HEK293 (cell line): ENCODE measurements at regions not wholly inside any gene's neighbourhood (a gene's known extent, or its start where the extent isn't known, plus 50 kb on each side); places are given as distances from the start of the nearest gene placed in this dataset.

Experiments used
- CTCF ChIA-PET: fragments of 350-600 bp; formaldehyde crosslinking; extraction: SDS; loops from one replicate; lab custom pipeline; 2021; ENCODE audit warnings: antibody characterized with exemption; lab: Yijun Ruan, JAX
- POLR2A ChIA-PET: fragments of 300-600 bp; formaldehyde crosslinking; extraction: SDS; loops from one replicate; lab custom pipeline; 2020; ENCODE audit warnings: antibody characterized with exemption, inconsistent platforms; lab: Yijun Ruan, JAX
- H3K27ac ChIP-seq: fragments of 200-500 bp; sonication (Bioruptor generic); 2 replicates; pipeline ENCODE4 v1.5.1; 2014; ENCODE audit warnings: low read depth, low read length, control low read depth, inconsistent platforms; ENCODE audit errors: extremely low read depth
- H3K36me3 ChIP-seq, 2 experiments: fragments of 200-500 bp in 1 of 2; sonication (Bioruptor generic) in 1 of 2; 1 replicate in 1 of 2; 2 replicates in 1 of 2; pipeline ENCODE4 v1.5.1; 2014 to 2017; ENCODE audit warnings: inconsistent platforms in 2 of 2, low read length in 2 of 2; ENCODE audit not compliant: control insufficient read depth in 2 of 2, insufficient read depth in 1 of 2
- H3K4me1 ChIP-seq: fragments of 200-500 bp; sonication (Bioruptor generic); 2 replicates; pipeline ENCODE4 v1.5.1; 2014; ENCODE audit warnings: mild to moderate bottlenecking, low read length, inconsistent platforms; ENCODE audit not compliant: control insufficient read depth, insufficient read depth
- H3K4me3 ChIP-seq: 2 replicates; pipeline ENCODE4 v1.5.1; 2011; ENCODE audit warnings: low read depth, mild to moderate bottlenecking, control low read depth, low read length, moderate library complexity
- H3K9me3 ChIP-seq: fragments of 200-500 bp; sonication (Bioruptor generic); 2 replicates; pipeline ENCODE4 v1.5.1; 2014; ENCODE audit warnings: low read depth, low read length, inconsistent platforms; ENCODE audit not compliant: control insufficient read depth, insufficient read depth
- ATF2 ChIP-seq: fragments of 450-650 bp; formaldehyde crosslinking; IDR thresholded peaks from 2 replicates; pipeline ENCODE4 v1.5.1; 2016; ENCODE audit warnings: missing biosample characterization, missing genetic modification characterization, low read depth
- HOXC10 ChIP-seq: sonication (generic); formaldehyde crosslinking; IDR thresholded peaks from 2 replicates; pipeline ENCODE4 v1.8.1; 2023; ENCODE audit warnings: mild to moderate bottlenecking, missing genetic modification reagents
- HOXD13 ChIP-seq: sonication (generic); formaldehyde crosslinking; IDR thresholded peaks from 2 replicates; pipeline ENCODE4 v1.8.0; 2022; ENCODE audit warnings: missing genetic modification reagents, borderline replicate concordance
- KLF8 ChIP-seq: fragments of 450-650 bp; formaldehyde crosslinking; IDR thresholded peaks from 2 replicates; pipeline ENCODE4 v1.5.1; 2016; ENCODE audit warnings: missing biosample characterization, missing genetic modification characterization
- PRDM1 ChIP-seq: fragments of 450-650 bp; formaldehyde crosslinking; IDR thresholded peaks from 2 replicates; pipeline ENCODE4; 2016; ENCODE audit warnings: missing biosample characterization, missing genetic modification characterization
- PRDM4 ChIP-seq: fragments of 450-650 bp; formaldehyde crosslinking; IDR thresholded peaks from 2 replicates; pipeline ENCODE4 v1.5.1; 2017; ENCODE audit warnings: missing biosample characterization, missing genetic modification characterization
- REST ChIP-seq: fragments of 450-650 bp; formaldehyde crosslinking; IDR thresholded peaks from 2 replicates; pipeline ENCODE4 v1.5.1; 2016; ENCODE audit warnings: missing biosample characterization, missing genetic modification characterization
- ZBTB7A ChIP-seq: fragments of 450-650 bp; formaldehyde crosslinking; IDR thresholded peaks from 2 replicates; pipeline ENCODE4 v1.5.1; 2016; ENCODE audit warnings: low read depth, missing biosample characterization, missing genetic modification characterization
- ZNF2 ChIP-seq: fragments of 450-650 bp; formaldehyde crosslinking; IDR thresholded peaks from 2 replicates; pipeline ENCODE4 v1.5.1; 2016; ENCODE audit warnings: missing biosample characterization, missing genetic modification characterization
- ZNF221 ChIP-seq: fragments of 450-650 bp; formaldehyde crosslinking; IDR thresholded peaks from 2 replicates; pipeline ENCODE4 v1.5.1; 2017; ENCODE audit warnings: missing biosample characterization, missing genetic modification characterization, borderline replicate concordance
- ZNF510 ChIP-seq: fragments of 450-650 bp; formaldehyde crosslinking; IDR thresholded peaks from 2 replicates; pipeline ENCODE4 v1.5.1; 2018; ENCODE audit warnings: mild to moderate bottlenecking, missing genetic modification characterization, missing biosample characterization; ENCODE audit not compliant: insufficient replicate concordance
- ZNF548 ChIP-seq: fragments of 450-650 bp; formaldehyde crosslinking; IDR thresholded peaks from 2 replicates; pipeline ENCODE4 v1.5.1; 2016; ENCODE audit warnings: missing biosample characterization, missing genetic modification characterization
- ZNF629 ChIP-seq: fragments of 450-650 bp; formaldehyde crosslinking; IDR thresholded peaks from 2 replicates; pipeline ENCODE4 v1.5.1; 2017; ENCODE audit warnings: missing biosample characterization, missing genetic modification characterization
- ZNF654 ChIP-seq: fragments of 450-650 bp; formaldehyde crosslinking; IDR thresholded peaks from 2 replicates; pipeline ENCODE4 v1.5.1; 2016; ENCODE audit warnings: low read depth, missing biosample characterization, missing genetic modification characterization
- ZNF701 ChIP-seq: fragments of 450-650 bp; formaldehyde crosslinking; IDR thresholded peaks from 2 replicates; pipeline ENCODE4 v1.5.1; 2016; ENCODE audit warnings: missing biosample characterization, missing genetic modification characterization
- ZNF785 ChIP-seq: fragments of 450-650 bp; formaldehyde crosslinking; IDR thresholded peaks from 2 replicates; pipeline ENCODE4 v1.5.1; 2016; ENCODE audit warnings: missing biosample characterization, missing genetic modification characterization
- TF ChIP-seq, protein P1 (sequence below): fragments of 450-650 bp; formaldehyde crosslinking; IDR thresholded peaks from 2 replicates; pipeline ENCODE4 v1.5.1; 2016; ENCODE audit warnings: missing biosample characterization, missing genetic modification characterization, borderline replicate concordance

DNA sequence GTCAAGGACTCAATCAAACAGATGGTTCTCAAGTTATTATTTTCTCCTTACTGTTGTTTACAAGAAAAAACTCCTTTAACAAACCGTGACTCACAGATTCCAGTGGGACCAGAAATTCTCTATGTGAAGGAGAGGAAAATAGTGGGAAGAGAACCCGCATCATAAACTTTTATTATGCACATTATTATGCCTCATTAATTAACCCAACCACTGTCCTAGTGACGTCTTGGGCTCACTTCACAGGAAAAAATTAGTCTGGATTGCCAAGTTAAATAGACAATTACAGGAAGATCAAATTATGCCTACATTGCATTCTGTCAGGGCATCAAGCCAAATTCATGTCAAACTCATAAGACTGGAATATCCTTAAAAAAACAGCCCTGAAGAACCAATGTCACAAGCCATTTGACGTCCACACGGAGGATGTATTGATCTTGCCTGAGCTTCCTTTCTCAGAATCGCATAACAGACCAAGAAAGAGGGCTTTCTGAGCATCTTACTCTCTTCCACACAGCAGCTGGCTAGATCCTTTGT, 347.8 kb downstream of the DUSP10 start (continued):
- no peak; the same call in none of the 2 replicates for TF ChIP-seq PRDM4 (tag by site-specific recombination)
- TF ChIP-seq ZNF548 (tag by site-specific recombination), result no peak

DNA sequence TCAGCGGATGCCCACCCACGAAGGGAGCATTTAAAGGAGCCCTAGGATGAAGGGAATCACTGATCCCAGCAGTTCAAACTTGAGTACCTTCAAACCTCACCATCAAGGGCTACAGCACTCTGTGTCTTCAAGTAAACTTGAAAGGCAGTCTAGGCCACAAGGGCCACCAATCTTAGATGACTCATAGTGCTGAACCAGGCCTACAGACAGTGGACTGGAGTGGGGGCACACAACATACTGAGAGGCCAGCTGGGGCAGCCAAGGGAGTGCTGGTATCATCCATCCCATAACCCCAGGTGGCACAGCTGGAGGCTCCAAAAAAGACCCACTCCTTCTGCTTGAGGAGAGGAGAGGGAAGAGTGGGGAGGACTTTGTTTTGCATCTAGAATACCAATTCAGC, 345.4 kb downstream of the DUSP10 start:
- POLR2A ChIA-PET, result no interaction called here
- CTCF ChIA-PET, result interaction anchor here (0.7 kb wide), 1 partner anchor 1179 kb away, joined by 3 read pairs; no protein-coding TSS in a partner anchor

More for the DNA sequence above, 345.4 kb downstream of the DUSP10 start:
- no peaks in the 10 kb centered on the region for H3K36me3 ChIP-seq
- TF ChIP-seq ZNF221 (tag by site-specific recombination) (no peak), ZNF654 (tag by site-specific recombination) (no peak), HOXD13 (CRISPR knock-in tag) (no peak), KLF8 (no peak), PRDM4 (tag by site-specific recombination) (no peak), PRDM1 (tag by site-specific recombination) (no peak), ZNF785 (tag by site-specific recombination) (no peak), HOXC10 (CRISPR knock-in tag) (no peak), ATF2 (tag by site-specific recombination) (no peak), ZNF510 (tag by site-specific recombination) (no peak), ZNF701 (tag by site-specific recombination) (no peak), ZNF2 (tag by site-specific recombination) (no peak), REST (tag by site-specific recombination) (no peak), ZNF629 (no peak), ZBTB7A (tag by site-specific recombination) (no peak)
- TF ChIP-seq, protein P1, sequence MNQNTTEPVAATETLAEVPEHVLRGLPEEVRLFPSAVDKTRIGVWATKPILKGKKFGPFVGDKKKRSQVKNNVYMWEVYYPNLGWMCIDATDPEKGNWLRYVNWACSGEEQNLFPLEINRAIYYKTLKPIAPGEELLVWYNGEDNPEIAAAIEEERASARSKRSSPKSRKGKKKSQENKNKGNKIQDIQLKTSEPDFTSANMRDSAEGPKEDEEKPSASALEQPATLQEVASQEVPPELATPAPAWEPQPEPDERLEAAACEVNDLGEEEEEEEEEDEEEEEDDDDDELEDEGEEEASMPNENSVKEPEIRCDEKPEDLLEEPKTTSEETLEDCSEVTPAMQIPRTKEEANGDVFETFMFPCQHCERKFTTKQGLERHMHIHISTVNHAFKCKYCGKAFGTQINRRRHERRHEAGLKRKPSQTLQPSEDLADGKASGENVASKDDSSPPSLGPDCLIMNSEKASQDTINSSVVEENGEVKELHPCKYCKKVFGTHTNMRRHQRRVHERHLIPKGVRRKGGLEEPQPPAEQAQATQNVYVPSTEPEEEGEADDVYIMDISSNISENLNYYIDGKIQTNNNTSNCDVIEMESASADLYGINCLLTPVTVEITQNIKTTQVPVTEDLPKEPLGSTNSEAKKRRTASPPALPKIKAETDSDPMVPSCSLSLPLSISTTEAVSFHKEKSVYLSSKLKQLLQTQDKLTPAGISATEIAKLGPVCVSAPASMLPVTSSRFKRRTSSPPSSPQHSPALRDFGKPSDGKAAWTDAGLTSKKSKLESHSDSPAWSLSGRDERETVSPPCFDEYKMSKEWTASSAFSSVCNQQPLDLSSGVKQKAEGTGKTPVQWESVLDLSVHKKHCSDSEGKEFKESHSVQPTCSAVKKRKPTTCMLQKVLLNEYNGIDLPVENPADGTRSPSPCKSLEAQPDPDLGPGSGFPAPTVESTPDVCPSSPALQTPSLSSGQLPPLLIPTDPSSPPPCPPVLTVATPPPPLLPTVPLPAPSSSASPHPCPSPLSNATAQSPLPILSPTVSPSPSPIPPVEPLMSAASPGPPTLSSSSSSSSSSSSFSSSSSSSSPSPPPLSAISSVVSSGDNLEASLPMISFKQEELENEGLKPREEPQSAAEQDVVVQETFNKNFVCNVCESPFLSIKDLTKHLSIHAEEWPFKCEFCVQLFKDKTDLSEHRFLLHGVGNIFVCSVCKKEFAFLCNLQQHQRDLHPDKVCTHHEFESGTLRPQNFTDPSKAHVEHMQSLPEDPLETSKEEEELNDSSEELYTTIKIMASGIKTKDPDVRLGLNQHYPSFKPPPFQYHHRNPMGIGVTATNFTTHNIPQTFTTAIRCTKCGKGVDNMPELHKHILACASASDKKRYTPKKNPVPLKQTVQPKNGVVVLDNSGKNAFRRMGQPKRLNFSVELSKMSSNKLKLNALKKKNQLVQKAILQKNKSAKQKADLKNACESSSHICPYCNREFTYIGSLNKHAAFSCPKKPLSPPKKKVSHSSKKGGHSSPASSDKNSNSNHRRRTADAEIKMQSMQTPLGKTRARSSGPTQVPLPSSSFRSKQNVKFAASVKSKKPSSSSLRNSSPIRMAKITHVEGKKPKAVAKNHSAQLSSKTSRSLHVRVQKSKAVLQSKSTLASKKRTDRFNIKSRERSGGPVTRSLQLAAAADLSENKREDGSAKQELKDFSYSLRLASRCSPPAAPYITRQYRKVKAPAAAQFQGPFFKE (tag by site-specific recombination), result no peak
- H3K4me3 ChIP-seq, result no peak overlapping the region
- H3K4me1 ChIP-seq, result peaks cover 7% of the 10 kb centered on the region; the same call in 1 of the 2 replicates
- H3K27ac ChIP-seq, result no peak overlapping the region
- H3K9me3 ChIP-seq, result no peaks in the 10 kb centered on the region
